HG03135 (cell line): ENCODE measurements at regions not wholly inside any gene's neighbourhood (a gene's known extent, or its start where the extent isn't known, plus 50 kb on each side); places are given as distances from the start of the nearest gene placed in this dataset.
"Not testable (repeated sequence)": the region's sequence is repeated elsewhere in the genome, so short reads cannot be mapped to it uniquely, and the experiment has no call there.

ENCODE experiments used
- ATAC-seq: cut with Tn5 transposase; IDR thresholded peaks from one replicate; pipeline ENCODE4 v1.9.1; 2021; ENCODE audit warnings: mild to moderate bottlenecking, moderate library complexity; ENCODE audit not compliant: unreplicated experiment

GRCh38 chr3:162702768-162703385 is 1206.3 kb downstream of the OTOL1 start:
- no peak for ATAC-seq

- ATAC-seq = no peak
Measured at GRCh38 chr3:162704238-162704637, 1207.6 kb downstream of the OTOL1 start.

- no peak for ATAC-seq
Measured at GRCh38 chr3:162704799-162705385, 1208.3 kb downstream of the OTOL1 start.

- not testable (repeated sequence) for ATAC-seq
Measured at GRCh38 chr3:162708394-162708793, 1211.8 kb downstream of the OTOL1 start.

GRCh38 chr3:162708942-162709706 is 1212.5 kb downstream of the OTOL1 start:
- not testable (repeated sequence) for ATAC-seq

GRCh38 chr3:162710332-162711112 is 1213.9 kb downstream of the OTOL1 start:
- ATAC-seq = no peak

GRCh38 chr3:162717074-162717473 is 1220.5 kb downstream of the OTOL1 start:
- ATAC-seq = not testable (repeated sequence)

- ATAC-seq = no peak
Measured at GRCh38 chr3:162718697-162719096, 1222.1 kb downstream of the OTOL1 start.

GRCh38 chr3:162719684-162720341 is 1223.2 kb downstream of the OTOL1 start:
- no peak for ATAC-seq

- no peak for ATAC-seq
Measured at GRCh38 chr3:162721736-162722135, 1225.1 kb downstream of the OTOL1 start.

GRCh38 chr3:162722337-162722736 is 1225.7 kb downstream of the OTOL1 start:
- ATAC-seq = no peak

- not testable (repeated sequence) for ATAC-seq
Measured at GRCh38 chr3:162722796-162723195, 1226.2 kb downstream of the OTOL1 start.

- ATAC-seq = no peak
Measured at GRCh38 chr3:162729686-162730085, 1233.1 kb downstream of the OTOL1 start.

GRCh38 chr3:162731961-162732360 is 1235.4 kb downstream of the OTOL1 start:
- not testable (repeated sequence) for ATAC-seq

GRCh38 chr3:162738784-162739183 is 1242.2 kb downstream of the OTOL1 start:
- no peak for ATAC-seq

- ATAC-seq = no peak
Measured at GRCh38 chr3:162740941-162741596, 1244.5 kb downstream of the OTOL1 start.

GRCh38 chr3:162742159-162742717 is 1245.6 kb downstream of the OTOL1 start:
- no peak for ATAC-seq

- ATAC-seq = no peak
Measured at GRCh38 chr3:162743091-162743490, 1246.5 kb downstream of the OTOL1 start.

GRCh38 chr3:162760789-162761188 is 1264.2 kb downstream of the OTOL1 start:
- ATAC-seq = no peak
